ENCODE measurements at regions not wholly inside any gene's neighbourhood (a gene's known extent, or its start where the extent isn't known, plus 50 kb on each side); places are given as distances from the start of the nearest gene placed in this dataset.
A peak's percentile ranks its signal among the peaks of the same experiment; 100 is the strongest.

GRCh38 chr18:37779220-37779619, 213.6 kb upstream of the CELF4 start:
- H3K9me3 ChIP-seq = no peaks in the 10 kb centered on the region
- 88% methylated on average over 7 of the region's 7 CpGs for WGBS
- DNase-seq (ENCODE audit: low spot score in 2 of 2) = no peak
- H3K4me3 ChIP-seq = no peak overlapping the region
- no peak for TF ChIP-seq EP300 (IDR thresholded peaks at IDR 0.05)
- no peak for TF ChIP-seq POLR2A (IDR thresholded peaks at IDR 0.05)
- TF ChIP-seq, protein P1, sequence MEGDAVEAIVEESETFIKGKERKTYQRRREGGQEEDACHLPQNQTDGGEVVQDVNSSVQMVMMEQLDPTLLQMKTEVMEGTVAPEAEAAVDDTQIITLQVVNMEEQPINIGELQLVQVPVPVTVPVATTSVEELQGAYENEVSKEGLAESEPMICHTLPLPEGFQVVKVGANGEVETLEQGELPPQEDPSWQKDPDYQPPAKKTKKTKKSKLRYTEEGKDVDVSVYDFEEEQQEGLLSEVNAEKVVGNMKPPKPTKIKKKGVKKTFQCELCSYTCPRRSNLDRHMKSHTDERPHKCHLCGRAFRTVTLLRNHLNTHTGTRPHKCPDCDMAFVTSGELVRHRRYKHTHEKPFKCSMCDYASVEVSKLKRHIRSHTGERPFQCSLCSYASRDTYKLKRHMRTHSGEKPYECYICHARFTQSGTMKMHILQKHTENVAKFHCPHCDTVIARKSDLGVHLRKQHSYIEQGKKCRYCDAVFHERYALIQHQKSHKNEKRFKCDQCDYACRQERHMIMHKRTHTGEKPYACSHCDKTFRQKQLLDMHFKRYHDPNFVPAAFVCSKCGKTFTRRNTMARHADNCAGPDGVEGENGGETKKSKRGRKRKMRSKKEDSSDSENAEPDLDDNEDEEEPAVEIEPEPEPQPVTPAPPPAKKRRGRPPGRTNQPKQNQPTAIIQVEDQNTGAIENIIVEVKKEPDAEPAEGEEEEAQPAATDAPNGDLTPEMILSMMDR (IDR thresholded peaks at IDR 0.05) = no peak
- no peak for TF ChIP-seq POLR2AphosphoS5 (IDR thresholded peaks at IDR 0.05)
- H3K27me3 ChIP-seq = no peaks in the 10 kb centered on the region
- H3K4me1 ChIP-seq = peaks cover 3% of the 10 kb centered on the region
- H3K36me3 ChIP-seq = no peaks in the 10 kb centered on the region
- no peak overlapping the region for H3K27ac ChIP-seq

DNA sequence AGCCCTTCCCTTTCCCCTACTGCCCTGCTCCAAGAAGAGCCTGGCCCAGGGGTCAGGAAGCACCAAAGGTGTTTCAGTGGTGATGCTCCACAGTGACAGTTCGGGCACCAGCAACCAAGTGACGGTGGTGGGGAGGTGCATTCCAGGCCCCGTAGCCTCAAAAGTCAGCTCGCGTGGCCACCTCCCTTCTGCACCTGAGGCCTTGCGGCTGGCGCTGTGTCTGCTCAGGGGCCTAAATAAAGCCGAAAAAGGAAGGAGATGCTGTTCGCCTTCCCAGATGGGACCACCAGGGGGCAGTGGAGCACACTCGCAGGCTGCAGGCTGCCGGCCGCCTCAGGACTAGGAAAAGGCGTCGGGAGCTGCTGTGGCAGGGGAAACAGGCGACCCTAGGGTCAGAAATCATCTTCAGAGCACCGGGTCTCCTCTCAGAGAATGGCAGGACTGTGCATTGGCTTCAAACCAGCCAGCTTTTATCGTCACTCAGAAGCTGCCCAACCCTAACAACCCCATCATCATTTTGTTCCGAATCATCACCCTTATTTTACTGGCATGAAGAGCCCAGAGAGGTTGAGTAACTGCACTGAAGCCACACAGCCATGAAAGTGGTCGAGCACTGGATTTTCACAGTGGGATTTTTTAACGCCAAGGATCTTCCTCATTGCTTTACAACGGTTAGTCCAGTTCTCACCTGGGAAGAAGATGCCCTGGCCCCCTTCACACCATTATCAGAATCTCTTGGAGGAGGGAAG, 213.0 kb upstream of the CELF4 start:
- peak in 1 of 2 donors; percentile 61 for DNase-seq (ENCODE audit: low spot score in 2 of 2)
- Histone ChIP-seq H3K4me1 (peaks cover 3% of the 10 kb centered on the region), H3K9me3 (no peaks in the 10 kb centered on the region), H3K27ac (no peak overlapping the region), H3K36me3 (no peaks in the 10 kb centered on the region), H3K4me3 (no peak overlapping the region), H3K27me3 (no peaks in the 10 kb centered on the region)
- TF ChIP-seq, protein P1 (IDR thresholded peaks at IDR 0.05) = peak; percentile 31 to 81
- TF ChIP-seq EP300 (IDR thresholded peaks at IDR 0.05) = no peak
- TF ChIP-seq POLR2AphosphoS5 (IDR thresholded peaks at IDR 0.05) = no peak
- TF ChIP-seq POLR2A (IDR thresholded peaks at IDR 0.05) = no peak
- 21% methylated on average over 17 of the region's 21 CpGs for WGBS

DNA sequence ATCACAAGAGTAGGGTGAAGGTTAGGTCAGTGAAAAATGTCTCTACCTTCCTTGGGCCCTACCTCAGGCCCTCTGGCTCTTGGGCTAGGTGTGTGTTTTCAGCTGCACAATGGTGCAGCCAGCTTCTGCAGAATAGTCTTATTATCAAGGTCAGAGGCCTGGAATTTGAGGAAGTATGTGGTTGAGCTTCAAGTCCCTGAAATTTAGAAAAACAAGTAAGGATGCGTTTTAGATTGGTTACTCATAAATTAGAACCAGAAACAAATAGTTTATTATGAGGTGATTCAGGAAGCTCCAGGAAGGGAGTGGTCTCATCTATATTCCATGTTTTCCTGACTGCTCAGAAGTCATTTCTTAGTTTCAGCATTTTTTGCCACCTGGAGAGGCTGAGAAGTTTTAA, 204.2 kb upstream of the CELF4 start:
- no peak for TF ChIP-seq POLR2A (IDR thresholded peaks at IDR 0.05)
- TF ChIP-seq, protein P1 (IDR thresholded peaks at IDR 0.05) = no peak
- Histone ChIP-seq H3K9me3 (no peaks in the 10 kb centered on the region), H3K4me3 (no peak overlapping the region), H3K27ac (no peak overlapping the region), H3K36me3 (no peaks in the 10 kb centered on the region), H3K4me1 (peaks cover 5% of the 10 kb centered on the region), H3K27me3 (no peaks in the 10 kb centered on the region)
- 19% methylated on average over 1 of the region's 1 CpG for WGBS
- no peak for DNase-seq (ENCODE audit: low spot score in 2 of 2)

DNA sequence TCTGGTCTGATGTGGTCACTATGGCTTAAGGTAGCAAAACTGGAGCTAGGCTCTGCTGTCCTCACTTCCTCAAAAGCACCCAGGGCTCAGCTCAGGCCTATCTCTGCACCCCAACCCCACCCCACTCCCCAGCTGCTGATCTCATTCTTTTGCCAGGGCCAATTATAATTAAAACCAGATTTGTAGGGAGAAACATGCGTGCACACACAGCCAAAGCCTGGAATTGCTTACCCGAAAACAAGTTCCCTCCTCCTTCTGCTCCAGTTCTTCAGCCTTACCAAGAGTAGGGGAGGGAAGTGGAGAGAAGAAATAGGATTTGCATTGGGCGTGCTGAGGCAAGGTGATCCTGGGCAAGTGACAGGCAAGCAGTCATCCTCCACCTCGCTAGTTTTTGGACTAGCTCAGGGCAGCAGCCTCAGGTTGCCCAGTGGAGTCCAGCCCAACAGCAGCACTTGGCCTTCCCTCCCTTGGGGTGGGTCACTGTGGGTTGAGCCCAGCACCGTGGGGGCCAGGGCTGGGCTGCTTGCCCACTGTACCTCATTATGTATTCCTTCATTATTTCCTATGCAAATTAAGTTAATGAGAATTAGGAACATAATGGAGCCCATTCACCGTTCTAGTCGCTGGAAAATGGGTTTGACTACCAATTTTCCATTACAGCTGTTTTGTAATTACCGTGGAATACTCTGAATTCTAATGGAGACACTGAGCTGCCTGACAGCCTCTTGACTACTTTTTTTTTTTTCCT, 199.1 kb upstream of the CELF4 start:
- TF ChIP-seq POLR2AphosphoS5 (IDR thresholded peaks at IDR 0.05) = no peak
- TF ChIP-seq, protein P1 (IDR thresholded peaks at IDR 0.05) = no peak
- TF ChIP-seq EP300 (IDR thresholded peaks at IDR 0.05) = no peak
- no peak for TF ChIP-seq POLR2A (IDR thresholded peaks at IDR 0.05)
- 36% methylated on average over 8 of the region's 8 CpGs for WGBS
- no peak for DNase-seq (ENCODE audit: low spot score in 2 of 2)
- H3K9me3 ChIP-seq = no peaks in the 10 kb centered on the region
- no peak overlapping the region for H3K27ac ChIP-seq
- peaks cover 9% of the 10 kb centered on the region for H3K4me1 ChIP-seq
- no peak overlapping the region for H3K4me3 ChIP-seq
- no peaks in the 10 kb centered on the region for H3K27me3 ChIP-seq
- H3K36me3 ChIP-seq = no peaks in the 10 kb centered on the region

GRCh38 chr18:37762076-37762621, 196.6 kb upstream of the CELF4 start:
- no peak overlapping the region for H3K27ac ChIP-seq
- TF ChIP-seq POLR2AphosphoS5 (IDR thresholded peaks at IDR 0.05) = no peak
- no peak for TF ChIP-seq EP300 (IDR thresholded peaks at IDR 0.05)
- no peaks in the 10 kb centered on the region for H3K27me3 ChIP-seq
- no peak overlapping the region for H3K4me3 ChIP-seq
- H3K36me3 ChIP-seq = no peaks in the 10 kb centered on the region
- WGBS = 83% methylated on average over 6 of the region's 6 CpGs
- peaks cover 9% of the 10 kb centered on the region for H3K4me1 ChIP-seq
- no peak for DNase-seq (ENCODE audit: low spot score in 2 of 2)
- no peaks in the 10 kb centered on the region for H3K9me3 ChIP-seq
